ENCODE measurements at regions not wholly inside any gene's neighbourhood (a gene's known extent, or its start where the extent isn't known, plus 50 kb on each side); places are given as distances from the start of the nearest gene placed in this dataset.

DNA sequence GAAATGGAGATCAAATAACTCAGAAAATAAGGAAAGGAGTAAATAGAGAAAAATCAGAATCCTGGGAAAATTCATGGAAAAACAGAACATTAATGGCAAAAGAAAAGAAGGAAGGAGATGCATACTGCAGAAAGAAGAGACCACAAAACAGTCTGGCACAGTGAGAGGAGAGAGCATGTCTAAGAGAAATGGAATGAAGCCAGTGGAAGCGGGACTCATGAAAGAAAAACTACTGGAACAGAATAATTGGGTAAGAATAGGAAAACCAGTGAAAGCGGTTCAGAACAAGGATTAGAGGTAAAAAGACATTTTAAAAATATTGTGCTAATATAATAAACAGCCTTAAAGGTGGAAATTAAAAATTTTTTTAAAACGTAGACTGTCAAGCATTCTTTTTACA lies 93.6 kb upstream of the GREM2 start:
- no peak for TF ChIP-seq EZH2phosphoT487 (IDR thresholded peaks at IDR 0.05)
- TF ChIP-seq, protein P1, sequence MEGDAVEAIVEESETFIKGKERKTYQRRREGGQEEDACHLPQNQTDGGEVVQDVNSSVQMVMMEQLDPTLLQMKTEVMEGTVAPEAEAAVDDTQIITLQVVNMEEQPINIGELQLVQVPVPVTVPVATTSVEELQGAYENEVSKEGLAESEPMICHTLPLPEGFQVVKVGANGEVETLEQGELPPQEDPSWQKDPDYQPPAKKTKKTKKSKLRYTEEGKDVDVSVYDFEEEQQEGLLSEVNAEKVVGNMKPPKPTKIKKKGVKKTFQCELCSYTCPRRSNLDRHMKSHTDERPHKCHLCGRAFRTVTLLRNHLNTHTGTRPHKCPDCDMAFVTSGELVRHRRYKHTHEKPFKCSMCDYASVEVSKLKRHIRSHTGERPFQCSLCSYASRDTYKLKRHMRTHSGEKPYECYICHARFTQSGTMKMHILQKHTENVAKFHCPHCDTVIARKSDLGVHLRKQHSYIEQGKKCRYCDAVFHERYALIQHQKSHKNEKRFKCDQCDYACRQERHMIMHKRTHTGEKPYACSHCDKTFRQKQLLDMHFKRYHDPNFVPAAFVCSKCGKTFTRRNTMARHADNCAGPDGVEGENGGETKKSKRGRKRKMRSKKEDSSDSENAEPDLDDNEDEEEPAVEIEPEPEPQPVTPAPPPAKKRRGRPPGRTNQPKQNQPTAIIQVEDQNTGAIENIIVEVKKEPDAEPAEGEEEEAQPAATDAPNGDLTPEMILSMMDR (IDR thresholded peaks at IDR 0.05): no peak

Measured in neural progenitor cell (in vitro differentiated cells).